K562 (cell line): ENCODE measurements at regions not wholly inside any gene's neighbourhood (a gene's known extent, or its start where the extent isn't known, plus 50 kb on each side); places are given as distances from the start of the nearest gene placed in this dataset.

Experiments
- CHD4 ChIP-seq: fragments of 200-600 bp; sonication (generic); IDR thresholded peaks from 3 replicates; pipeline ENCODE4 v1.6.1; 2012; ENCODE audit warnings: low read depth, mild to moderate bottlenecking, mixed read lengths, low read length, inconsistent platforms; ENCODE audit not compliant: insufficient read depth, insufficient replicate concordance, poor library complexity, severe bottlenecking
- E2F6 ChIP-seq, 2 experiments: IDR thresholded peaks; 2 replicates each; pipeline ENCODE4 v1.6.1; 2011; ENCODE audit warnings: borderline replicate concordance in 1 of 2, control low read depth in 1 of 2, low read depth in 1 of 2, low read length in 1 of 2, mild to moderate bottlenecking in 1 of 2, mixed read lengths in 1 of 2, moderate library complexity in 1 of 2; ENCODE audit not compliant: insufficient read depth in 1 of 2, insufficient read length in 1 of 2, poor library complexity in 1 of 2, severe bottlenecking in 1 of 2; ENCODE audit errors: extremely low read depth in 1 of 2
- MAFK ChIP-seq: IDR thresholded peaks from 2 replicates; pipeline ENCODE4 v1.6.1; 2011; ENCODE audit warnings: low read length, improper control_type of control experiment
- PHTF2 ChIP-seq: fragments of 250-450 bp; sonication (Bioruptor Pico); IDR thresholded peaks from 2 replicates; pipeline ENCODE4 v1.5.0; 2021; ENCODE audit warnings: mild to moderate bottlenecking
- POLR2A ChIP-seq: fragments of 450-650 bp; conservative IDR thresholded peaks from 2 replicates; pipeline ENCODE4 v1.6.1; 2016
- TF ChIP-seq, protein P1 (sequence below), 3 experiments: IDR thresholded peaks in 2 of 3; conservative IDR thresholded peaks in 1 of 3; 2 replicates each; pipeline ENCODE4 v1.5.1; 2011 to 2012; ENCODE audit warnings: low read length in 3 of 3, mild to moderate bottlenecking in 3 of 3, control low read depth in 2 of 3, improper control_type of control experiment in 1 of 3, inconsistent platforms in 1 of 3, low read depth in 1 of 3, mixed read lengths in 1 of 3, moderate library complexity in 1 of 3; ENCODE audit not compliant: insufficient read depth in 2 of 3
- TF ChIP-seq, protein P2 (sequence below): fragments of 250-450 bp; sonication (Bioruptor Pico); IDR thresholded peaks from 2 replicates; pipeline ENCODE4 v1.8.0; 2021; ENCODE audit warnings: borderline replicate concordance, mild to moderate bottlenecking, moderate library complexity; ENCODE audit not compliant: poor library complexity, severe bottlenecking

GRCh38 chr1:81702079-81702715 is 98.5 kb upstream of the ADGRL2 start:
- TF ChIP-seq CHD4 (no peak), E2F6 (IDR thresholded peaks at IDR 0.05; ENCODE audit: borderline replicate concordance in 1 of 2, extremely low read depth in 1 of 2, insufficient read depth in 1 of 2, insufficient read length in 1 of 2, low read depth in 1 of 2, low read length in 1 of 2, poor library complexity in 1 of 2, severe bottlenecking in 1 of 2) (no peak), POLR2A (no peak), MAFK (no peak), PHTF2 (CRISPR knock-in tag) (no peak)
- TF ChIP-seq, protein P1, sequence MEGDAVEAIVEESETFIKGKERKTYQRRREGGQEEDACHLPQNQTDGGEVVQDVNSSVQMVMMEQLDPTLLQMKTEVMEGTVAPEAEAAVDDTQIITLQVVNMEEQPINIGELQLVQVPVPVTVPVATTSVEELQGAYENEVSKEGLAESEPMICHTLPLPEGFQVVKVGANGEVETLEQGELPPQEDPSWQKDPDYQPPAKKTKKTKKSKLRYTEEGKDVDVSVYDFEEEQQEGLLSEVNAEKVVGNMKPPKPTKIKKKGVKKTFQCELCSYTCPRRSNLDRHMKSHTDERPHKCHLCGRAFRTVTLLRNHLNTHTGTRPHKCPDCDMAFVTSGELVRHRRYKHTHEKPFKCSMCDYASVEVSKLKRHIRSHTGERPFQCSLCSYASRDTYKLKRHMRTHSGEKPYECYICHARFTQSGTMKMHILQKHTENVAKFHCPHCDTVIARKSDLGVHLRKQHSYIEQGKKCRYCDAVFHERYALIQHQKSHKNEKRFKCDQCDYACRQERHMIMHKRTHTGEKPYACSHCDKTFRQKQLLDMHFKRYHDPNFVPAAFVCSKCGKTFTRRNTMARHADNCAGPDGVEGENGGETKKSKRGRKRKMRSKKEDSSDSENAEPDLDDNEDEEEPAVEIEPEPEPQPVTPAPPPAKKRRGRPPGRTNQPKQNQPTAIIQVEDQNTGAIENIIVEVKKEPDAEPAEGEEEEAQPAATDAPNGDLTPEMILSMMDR (IDR thresholded peaks at IDR 0.05 in 2 of 3, conservative IDR thresholded peaks at IDR 0.05 in 1 of 3; ENCODE audit: insufficient read depth in 2 of 3, low read depth in 1 of 3, low read length in 3 of 3) = no peak
- TF ChIP-seq, protein P2, sequence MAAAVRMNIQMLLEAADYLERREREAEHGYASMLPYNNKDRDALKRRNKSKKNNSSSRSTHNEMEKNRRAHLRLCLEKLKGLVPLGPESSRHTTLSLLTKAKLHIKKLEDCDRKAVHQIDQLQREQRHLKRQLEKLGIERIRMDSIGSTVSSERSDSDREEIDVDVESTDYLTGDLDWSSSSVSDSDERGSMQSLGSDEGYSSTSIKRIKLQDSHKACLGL = no peak
